GM18870 (cell line): ENCODE measurements at regions not wholly inside any gene's neighbourhood (a gene's known extent, or its start where the extent isn't known, plus 50 kb on each side); places are given as distances from the start of the nearest gene placed in this dataset.

Source experiments
- ATAC-seq: cut with Tn5 transposase; IDR thresholded peaks from one replicate; pipeline ENCODE4 v1.9.1; 2021; ENCODE audit warnings: moderate library complexity; ENCODE audit not compliant: unreplicated experiment

GRCh38 chr4:107120661-107121060 lies 84.5 kb upstream of the DKK2 start:
- ATAC-seq: no peak

- ATAC-seq: no peak
Measured at GRCh38 chr4:107117726-107118125, 81.6 kb upstream of the DKK2 start.

- ATAC-seq: no peak
Measured at GRCh38 chr4:107115185-107115847, 79.2 kb upstream of the DKK2 start.

GRCh38 chr4:107114059-107114458 lies 77.9 kb upstream of the DKK2 start:
- ATAC-seq: no peak

- no peak for ATAC-seq
Measured at GRCh38 chr4:107098401-107098800, 62.3 kb upstream of the DKK2 start.

- no peak for ATAC-seq
Measured at GRCh38 chr4:107094976-107095375, 58.9 kb upstream of the DKK2 start.

GRCh38 chr4:107094332-107094731 lies 58.2 kb upstream of the DKK2 start:
- ATAC-seq: peak; percentile 84
